IMR-90 (cell line): ENCODE measurements at regions not wholly inside any gene's neighbourhood (a gene's known extent, or its start where the extent isn't known, plus 50 kb on each side); places are given as distances from the start of the nearest gene placed in this dataset.

ENCODE experiments used
- ATAC-seq: fragments of 200-7000 bp; cut with Tn5 transposase; 2 replicates; pipeline ENCODE4 v1.9.1; 2020; ENCODE audit warnings: low read depth, mild to moderate bottlenecking, moderate library complexity
- BruUV-seq: library from RNA; stranded (reverse); fragments of 400-500 nt; replicated peaks from 2 replicates; lab custom pipeline; 2021; lab: Mats Ljungman, UMichigan
- CTCF ChIA-PET: fragments of 300-600 bp; formaldehyde crosslinking; extraction: SDS; loops from one replicate; lab custom pipeline; 2021; ENCODE audit warnings: antibody characterized with exemption; lab: Yijun Ruan, JAX
- POLR2A ChIA-PET: fragments of 300-600 bp; sonication (Branson Sonifier 250); formaldehyde crosslinking; loops from one replicate; lab custom pipeline; 2022; ENCODE audit warnings: antibody characterized with exemption; ENCODE audit not compliant: unreplicated experiment; lab: Charles Lee
- DNase-seq: peaks from one replicate; pipeline ENCODE4 v3.0.0; 2013
- H2AFZ ChIP-seq: replicated peaks from 2 replicates; pipeline ENCODE3; 2013; ENCODE audit warnings: low read length, mild to moderate bottlenecking; ENCODE audit not compliant: poor library complexity
- H2AK5ac ChIP-seq: 2 replicates; pipeline ENCODE4 v1.6.1; 2013; ENCODE audit warnings: low read depth, low read length, inconsistent platforms
- H2AK9ac ChIP-seq: replicated peaks from 2 replicates; pipeline ENCODE3; 2013; ENCODE audit warnings: mild to moderate bottlenecking, low read depth, low read length, moderate library complexity; ENCODE audit not compliant: poor library complexity
- H2BK120ac ChIP-seq: 2 replicates; pipeline ENCODE4 v1.6.1; 2013; ENCODE audit warnings: low read depth, low read length, inconsistent platforms
- H2BK15ac ChIP-seq: 3 replicates; pipeline ENCODE4 v1.6.1; 2013; ENCODE audit warnings: low read depth, low read length, inconsistent platforms
- H2BK20ac ChIP-seq: 2 replicates; pipeline ENCODE4 v1.6.1; 2013; ENCODE audit warnings: low read depth, mild to moderate bottlenecking, inconsistent platforms, low read length, moderate library complexity
- H2BK5ac ChIP-seq: 2 replicates; pipeline ENCODE4 v1.6.1; 2013; ENCODE audit warnings: mild to moderate bottlenecking, low read depth, low read length, inconsistent platforms; ENCODE audit not compliant: poor library complexity, severe bottlenecking
- H3K14ac ChIP-seq: replicated peaks from 2 replicates; pipeline ENCODE4 v1.6.1; 2013; ENCODE audit warnings: low read depth, low read length, inconsistent platforms
- H3K18ac ChIP-seq: 2 replicates; pipeline ENCODE4 v1.6.1; 2013; ENCODE audit warnings: low read depth, low read length, control low read depth
- H3K23ac ChIP-seq: 2 replicates; pipeline ENCODE4 v1.6.1; 2013; ENCODE audit warnings: low read depth, low read length, inconsistent platforms
- H3K27ac ChIP-seq: 2 replicates; pipeline ENCODE4 v1.5.1; 2013; ENCODE audit warnings: mild to moderate bottlenecking, control low read depth, low read length; ENCODE audit not compliant: insufficient read depth
- H3K27me3 ChIP-seq: 2 replicates; pipeline ENCODE4 v1.6.1; 2013; ENCODE audit warnings: low read length; ENCODE audit not compliant: control insufficient read depth, insufficient read depth
- H3K36me3 ChIP-seq: 2 replicates; pipeline ENCODE4 v1.6.1; 2013; ENCODE audit warnings: low read length, mixed read lengths; ENCODE audit not compliant: control insufficient read depth, insufficient read depth
- H3K4ac ChIP-seq: 2 replicates; pipeline ENCODE4 v1.6.1; 2013; ENCODE audit warnings: low read depth, low read length, inconsistent platforms
- H3K4me1 ChIP-seq: 2 replicates; pipeline ENCODE4 v1.6.1; 2013; ENCODE audit warnings: low read length, mixed read lengths; ENCODE audit not compliant: control insufficient read depth, insufficient read depth
- H3K4me2 ChIP-seq: 2 replicates; pipeline ENCODE4 v1.6.1; 2013; ENCODE audit warnings: low read depth, mild to moderate bottlenecking, control low read depth, low read length, moderate library complexity
- H3K4me3 ChIP-seq: 2 replicates; pipeline ENCODE4 v1.5.1; 2013; ENCODE audit warnings: low read depth, mild to moderate bottlenecking, control low read depth, low read length, moderate library complexity; ENCODE audit not compliant: insufficient read depth
- H3K56ac ChIP-seq: 2 replicates; pipeline ENCODE4 v1.6.1; 2013; ENCODE audit warnings: low read length, inconsistent platforms; ENCODE audit not compliant: insufficient read depth; ENCODE audit errors: extremely low read depth
- H3K79me1 ChIP-seq, 2 experiments: 2 replicates each; pipeline ENCODE4 v1.6.1; 2013; ENCODE audit warnings: low read length in 2 of 2, inconsistent platforms in 1 of 2, low read depth in 1 of 2
- H3K9ac ChIP-seq: 2 replicates; pipeline ENCODE4 v1.6.1; 2013; ENCODE audit warnings: low read depth, low read length, control low read depth
- H3K9me1 ChIP-seq: 2 replicates; pipeline ENCODE4 v1.6.1; 2013; ENCODE audit warnings: low read length, inconsistent platforms; ENCODE audit not compliant: insufficient read depth
- H3K9me3 ChIP-seq: 2 replicates; pipeline ENCODE4 v1.6.1; 2013; ENCODE audit warnings: low read length; ENCODE audit not compliant: control insufficient read depth, insufficient read depth
- H4K20me1 ChIP-seq: 2 replicates; pipeline ENCODE4 v1.6.1; 2013; ENCODE audit warnings: low read length, inconsistent platforms; ENCODE audit not compliant: insufficient read depth
- H4K5ac ChIP-seq: 2 replicates; pipeline ENCODE4 v1.6.1; 2013; ENCODE audit warnings: mild to moderate bottlenecking, low read depth, low read length, control low read depth
- H4K8ac ChIP-seq, 2 experiments: 2 replicates each; pipeline ENCODE4 v1.6.1; 2013; ENCODE audit warnings: low read depth in 2 of 2, low read length in 2 of 2, control low read depth in 1 of 2, inconsistent platforms in 1 of 2
- H4K91ac ChIP-seq: 2 replicates; pipeline ENCODE4 v1.6.1; 2013; ENCODE audit warnings: low read depth, low read length, inconsistent platforms; ENCODE audit not compliant: insufficient read depth
- BHLHE40 ChIP-seq: fragments of 150-350 bp; IDR thresholded peaks from 2 replicates; pipeline ENCODE4 v1.6.1; 2016; ENCODE audit warnings: mild to moderate bottlenecking, low read depth, low read length
- CEBPB ChIP-seq: IDR thresholded peaks from 2 replicates; pipeline ENCODE4 v1.6.1; 2012; ENCODE audit warnings: low read depth, low read length, improper control_type of control experiment
- FOS ChIP-seq: fragments of 150-350 bp; IDR thresholded peaks from 2 replicates; pipeline ENCODE4 v1.6.1; 2016; ENCODE audit warnings: low read depth, low read length
- MAFK ChIP-seq: IDR thresholded peaks from 2 replicates; pipeline ENCODE4 v1.6.1; 2012; ENCODE audit warnings: low read depth, low read length, improper control_type of control experiment
- MXI1 ChIP-seq: IDR thresholded peaks from 2 replicates; pipeline ENCODE4 v1.6.1; 2012; ENCODE audit warnings: low read depth, mild to moderate bottlenecking, low read length, moderate library complexity, borderline replicate concordance
- RCOR1 ChIP-seq: IDR thresholded peaks from 2 replicates; pipeline ENCODE4 v1.6.1; 2012; ENCODE audit warnings: mild to moderate bottlenecking, low read length, improper control_type of control experiment; ENCODE audit not compliant: insufficient replicate concordance
- SMC3 ChIP-seq: fragments of 150-350 bp; IDR thresholded peaks from 2 replicates; pipeline ENCODE4 v1.6.1; 2016; ENCODE audit warnings: low read depth, mild to moderate bottlenecking, antibody characterized with exemption, low read length, moderate library complexity
- WGBS, 2 experiments: methylation state at CpG; one replicate each; pipeline versions ENCODE4 v1.1.5 to v1.1.7; 2013; ENCODE audit warnings: missing lambda C conversion rate in 2 of 2; ENCODE audit not compliant: insufficient read length in 1 of 2; ENCODE audit errors: extremely low coverage in 2 of 2; 5-methylcytosine and 5-hydroxymethylcytosine counted together
- dilution Hi-C: fragments of 300-500 bp; cut with HindIII; formaldehyde crosslinking; loops from one replicate; pipeline ENCODE4 v1.14.3; 2018; ENCODE audit warnings: low sequenced_read_pairs; ENCODE audit not compliant: unreplicated experiment
- in situ Hi-C: fragments of 300-500 bp; cut with MboI; formaldehyde crosslinking; loops from 3 replicates; pipeline ENCODE4 v1.14.3; 2019; ENCODE audit warnings: low sequenced_read_pairs, inconsistent platforms, mixed read lengths
- intact Hi-C: fragments of 100-400 bp; cut with micrococcal nuclease; formaldehyde crosslinking; loops from 2 replicates; pipeline ENCODE4 v1.10.0; 2022
- TF ChIP-seq, protein P1 (sequence below): fragments of 150-350 bp; IDR thresholded peaks from 2 replicates; pipeline ENCODE4 v1.6.1; 2016; ENCODE audit warnings: low read depth, mild to moderate bottlenecking, low read length, moderate library complexity, borderline replicate concordance

DNA sequence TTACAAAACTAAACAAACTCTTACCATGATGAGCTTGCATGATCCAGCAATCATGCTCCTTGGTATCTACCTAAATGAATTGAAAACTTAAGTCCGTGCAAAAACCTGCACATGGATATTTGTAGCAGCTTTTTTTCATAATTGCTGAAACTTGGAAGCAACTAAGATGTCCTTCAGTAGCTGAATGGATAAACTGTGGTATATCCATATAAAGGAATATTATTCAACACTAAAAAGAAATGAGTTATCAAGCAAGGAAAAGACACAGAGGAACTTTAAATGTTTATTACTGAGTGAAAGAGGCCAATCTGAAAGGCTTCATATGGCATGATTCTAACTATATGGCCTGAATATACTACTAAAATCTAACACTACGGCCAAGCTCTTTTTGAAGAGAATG is 139.1 kb upstream of the ZNF608 start:
- H4K8ac ChIP-seq = no peak overlapping the region
- no peaks in the 10 kb centered on the region for H3K9me3 ChIP-seq
- no peak overlapping the region for H3K23ac ChIP-seq
- H3K4me1 ChIP-seq = peaks cover 2% of the 10 kb centered on the region; the same call in 1 of the 2 replicates
- no peak overlapping the region for H3K4ac ChIP-seq
- in situ Hi-C loops = no loop called here
- no peak for TF ChIP-seq BHLHE40
- TF ChIP-seq, protein P1, sequence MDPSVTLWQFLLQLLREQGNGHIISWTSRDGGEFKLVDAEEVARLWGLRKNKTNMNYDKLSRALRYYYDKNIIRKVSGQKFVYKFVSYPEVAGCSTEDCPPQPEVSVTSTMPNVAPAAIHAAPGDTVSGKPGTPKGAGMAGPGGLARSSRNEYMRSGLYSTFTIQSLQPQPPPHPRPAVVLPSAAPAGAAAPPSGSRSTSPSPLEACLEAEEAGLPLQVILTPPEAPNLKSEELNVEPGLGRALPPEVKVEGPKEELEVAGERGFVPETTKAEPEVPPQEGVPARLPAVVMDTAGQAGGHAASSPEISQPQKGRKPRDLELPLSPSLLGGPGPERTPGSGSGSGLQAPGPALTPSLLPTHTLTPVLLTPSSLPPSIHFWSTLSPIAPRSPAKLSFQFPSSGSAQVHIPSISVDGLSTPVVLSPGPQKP = no peak
- no peak for TF ChIP-seq FOS
- no peak for TF ChIP-seq MAFK
- no peak for TF ChIP-seq RCOR1
- TF ChIP-seq CEBPB = no peak
- no peak for TF ChIP-seq MXI1
- TF ChIP-seq SMC3 = no peak
- no peaks in the 10 kb centered on the region for H3K9me1 ChIP-seq
- no peak overlapping the region for H4K5ac ChIP-seq
- no peak overlapping the region for H3K27ac ChIP-seq
- intact Hi-C loops = no loop called here
- no peak overlapping the region for H3K18ac ChIP-seq
- BruUV-seq = no TSS peak
- H3K27me3 ChIP-seq = no peaks in the 10 kb centered on the region; the same call in 1 of the 2 replicates
- POLR2A ChIA-PET = no interaction called here
- H3K9ac ChIP-seq = no peak overlapping the region
- no peak overlapping the region for H2BK5ac ChIP-seq
- no peak overlapping the region for H3K56ac ChIP-seq
- H2BK120ac ChIP-seq = no peak overlapping the region
- dilution Hi-C loops = no loop called here
- H3K36me3 ChIP-seq = no peaks in the 10 kb centered on the region
- no peaks in the 10 kb centered on the region for H4K20me1 ChIP-seq
- CTCF ChIA-PET = no interaction called here
- H2AFZ ChIP-seq = no peak overlapping the region
- no peaks in the 10 kb centered on the region for H3K79me1 ChIP-seq
- H2BK15ac ChIP-seq = no peak overlapping the region
- no CpG with 5 or more reads among the region's 2 CpGs for WGBS, 2 experiments
- H3K14ac ChIP-seq = no peak overlapping the region
- no peak overlapping the region for H2BK20ac ChIP-seq
- no peak overlapping the region for H3K4me2 ChIP-seq
- no peak overlapping the region for H4K91ac ChIP-seq
- H3K4me3 ChIP-seq = no peak overlapping the region
- ATAC-seq (no peak), DNase-seq (no peak)
- H2AK5ac ChIP-seq = no peak overlapping the region
- H2AK9ac ChIP-seq = no peak overlapping the region
